Endothelial cell of umbilical vein (primary cell): ENCODE measurements at regions not wholly inside any gene's neighbourhood (a gene's known extent, or its start where the extent isn't known, plus 50 kb on each side); places are given as distances from the start of the nearest gene placed in this dataset.
"Not testable (repeated sequence)": the region's sequence is repeated elsewhere in the genome, so short reads cannot be mapped to it uniquely, and the experiment has no call there.

Source experiments
- CTCF ChIP-seq, 2 donors: IDR thresholded peaks; 1 replicate in 1 of 2; 2 replicates in 1 of 2; pipeline ENCODE4 v1.5.1; 2011; ENCODE audit warnings: low read length in 2 of 2, mild to moderate bottlenecking in 2 of 2, moderate library complexity in 2 of 2, control low read depth in 1 of 2, inconsistent platforms in 1 of 2, low read depth in 1 of 2; ENCODE audit not compliant: insufficient read depth in 1 of 2; ENCODE audit errors: extremely low read depth in 1 of 2
- EZH2 ChIP-seq: IDR thresholded peaks from 2 replicates; pipeline ENCODE4 v1.6.1; 2012; ENCODE audit warnings: borderline replicate concordance, low read depth, mild to moderate bottlenecking, moderate library complexity, low read length, inconsistent platforms; ENCODE audit not compliant: severe bottlenecking
- FOS ChIP-seq: IDR thresholded peaks from 2 replicates; pipeline ENCODE4 v1.6.1; 2011; ENCODE audit warnings: mild to moderate bottlenecking, low read length, moderate library complexity, borderline replicate concordance; ENCODE audit not compliant: insufficient read depth
- GATA2 ChIP-seq: IDR thresholded peaks from 2 replicates; pipeline ENCODE4 v1.7.0; 2011; ENCODE audit warnings: low read depth, mild to moderate bottlenecking, moderate library complexity, mixed read lengths, low read length; ENCODE audit not compliant: insufficient read length, insufficient read depth
- JUN ChIP-seq: IDR thresholded peaks from 2 replicates; pipeline ENCODE4 v1.6.1; 2011; ENCODE audit warnings: borderline replicate concordance, low read depth; ENCODE audit not compliant: insufficient read length, insufficient read depth
- MAX ChIP-seq: IDR thresholded peaks from 2 replicates; pipeline ENCODE4 v1.6.1; 2011; ENCODE audit not compliant: insufficient read depth, insufficient read length
- MYC ChIP-seq: IDR thresholded peaks from one replicate; pipeline ENCODE4 v1.6.1; 2011; ENCODE audit warnings: mild to moderate bottlenecking, low read depth, low read length
- POLR2A ChIP-seq: IDR thresholded peaks from 2 replicates; pipeline ENCODE4 v1.6.1; 2012; ENCODE audit warnings: low read depth, mild to moderate bottlenecking, control low read depth, low read length
- POLR2AphosphoS5 ChIP-seq: IDR thresholded peaks from 2 replicates; pipeline ENCODE4 v1.6.1; 2012; ENCODE audit warnings: low read depth, mild to moderate bottlenecking, control low read depth, low read length, moderate library complexity; ENCODE audit not compliant: insufficient read depth

- TF ChIP-seq CTCF (IDR thresholded peaks at IDR 0.05; ENCODE audit: extremely low read depth in 1 of 2, insufficient read depth in 1 of 2, low read depth in 1 of 2, low read length in 2 of 2); POLR2A; EZH2; MAX; POLR2AphosphoS5; GATA2; JUN; FOS; MYC: not testable (repeated sequence)
These were observed 861.5 kb upstream of the TPTE start for GRCh38 chr21:9659877-9660276.
